ENCODE measurements at regions not wholly inside any gene's neighbourhood (a gene's known extent, or its start where the extent isn't known, plus 50 kb on each side); places are given as distances from the start of the nearest gene placed in this dataset.

- DNase-seq (ENCODE audit: low spot score in 2 of 2) = no peak
- intact Hi-C loops (cut with DNase I; ENCODE audit: low total_unique reads) = no loop called here
- WGBS, 2 donors = 72 to 75% methylated on average over 3 of the region's 3 CpGs
- no peak for TF ChIP-seq POLR2A (IDR thresholded peaks at IDR 0.05)
- TF ChIP-seq, protein P1, sequence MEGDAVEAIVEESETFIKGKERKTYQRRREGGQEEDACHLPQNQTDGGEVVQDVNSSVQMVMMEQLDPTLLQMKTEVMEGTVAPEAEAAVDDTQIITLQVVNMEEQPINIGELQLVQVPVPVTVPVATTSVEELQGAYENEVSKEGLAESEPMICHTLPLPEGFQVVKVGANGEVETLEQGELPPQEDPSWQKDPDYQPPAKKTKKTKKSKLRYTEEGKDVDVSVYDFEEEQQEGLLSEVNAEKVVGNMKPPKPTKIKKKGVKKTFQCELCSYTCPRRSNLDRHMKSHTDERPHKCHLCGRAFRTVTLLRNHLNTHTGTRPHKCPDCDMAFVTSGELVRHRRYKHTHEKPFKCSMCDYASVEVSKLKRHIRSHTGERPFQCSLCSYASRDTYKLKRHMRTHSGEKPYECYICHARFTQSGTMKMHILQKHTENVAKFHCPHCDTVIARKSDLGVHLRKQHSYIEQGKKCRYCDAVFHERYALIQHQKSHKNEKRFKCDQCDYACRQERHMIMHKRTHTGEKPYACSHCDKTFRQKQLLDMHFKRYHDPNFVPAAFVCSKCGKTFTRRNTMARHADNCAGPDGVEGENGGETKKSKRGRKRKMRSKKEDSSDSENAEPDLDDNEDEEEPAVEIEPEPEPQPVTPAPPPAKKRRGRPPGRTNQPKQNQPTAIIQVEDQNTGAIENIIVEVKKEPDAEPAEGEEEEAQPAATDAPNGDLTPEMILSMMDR (IDR thresholded peaks at IDR 0.05) = no peak
- H3K4me3 ChIP-seq (ENCODE audit: low read depth, poor library complexity, severe bottlenecking) = no peak overlapping the region
Measured at GRCh38 chr14:71773898-71774481, 158.2 kb upstream of the RGS6 start.

- TF ChIP-seq, protein P1 (IDR thresholded peaks at IDR 0.05) = no peak
- TF ChIP-seq POLR2A (IDR thresholded peaks at IDR 0.05) = no peak
- intact Hi-C loops (cut with DNase I; ENCODE audit: low total_unique reads) = no loop called here
- DNase-seq (ENCODE audit: low spot score in 2 of 2) = no peak
Measured at GRCh38 chr14:71776471-71777360, 155.5 kb upstream of the RGS6 start.

DNA sequence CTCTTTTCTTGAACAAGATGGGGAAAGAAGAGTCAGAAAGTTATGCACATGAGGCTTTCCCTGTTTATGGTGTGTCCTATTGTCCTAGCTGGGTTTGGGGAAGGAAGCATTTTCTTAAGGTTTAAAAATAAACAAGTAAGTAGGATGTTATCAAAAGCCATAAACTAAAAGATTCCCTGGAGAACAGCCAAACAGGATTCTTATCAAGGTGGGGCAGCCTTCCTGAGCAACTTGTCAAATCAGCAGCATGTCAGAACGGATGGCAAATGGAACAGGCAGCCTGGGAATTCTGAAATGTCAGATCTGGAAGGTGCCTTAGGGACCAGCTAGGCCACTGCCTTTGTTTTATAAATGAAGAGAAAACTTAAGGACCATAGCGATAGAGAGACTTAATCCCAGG, 152.2 kb upstream of the RGS6 start:
- intact Hi-C loops (cut with DNase I; ENCODE audit: low total_unique reads) = no loop called here
- TF ChIP-seq, protein P1 (IDR thresholded peaks at IDR 0.05) = no peak
- TF ChIP-seq POLR2A (IDR thresholded peaks at IDR 0.05) = no peak
- no peak overlapping the region for H3K4me3 ChIP-seq (ENCODE audit: low read depth, poor library complexity, severe bottlenecking)
- 43% methylated on average over 2 of the region's 2 CpGs for WGBS, 2 donors
- DNase-seq (ENCODE audit: low spot score in 2 of 2) = no peak

More at GRCh38 chr14:71776471-71777360, 155.5 kb upstream of the RGS6 start:
- no peak overlapping the region for H3K4me3 ChIP-seq (ENCODE audit: low read depth, poor library complexity, severe bottlenecking)
- 70 to 72% methylated on average over 10 of the region's 10 CpGs for WGBS, 2 donors

DNA sequence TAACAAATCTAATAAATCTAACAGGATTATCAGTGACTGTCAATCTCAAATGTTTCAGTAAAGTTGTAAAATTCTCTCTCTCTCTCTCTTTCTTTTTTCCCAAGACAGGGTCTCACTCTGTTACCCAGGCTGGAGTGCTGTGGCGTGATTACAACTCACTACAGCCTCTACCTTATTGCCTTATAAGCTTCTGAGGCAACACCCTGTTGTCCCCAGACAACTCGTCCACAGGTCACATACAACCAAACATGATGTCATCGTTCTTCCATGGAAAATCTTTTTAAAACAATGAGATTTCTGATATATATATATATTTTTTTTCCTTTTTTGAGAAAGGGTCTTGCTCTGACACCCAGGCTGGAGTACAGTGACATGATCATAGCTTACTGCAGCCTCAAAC, 151.4 kb upstream of the RGS6 start:
- no peak overlapping the region for H3K4me3 ChIP-seq (ENCODE audit: low read depth, poor library complexity, severe bottlenecking)
- DNase-seq (ENCODE audit: low spot score in 2 of 2) = no peak
- intact Hi-C loops (cut with DNase I; ENCODE audit: low total_unique reads) = no loop called here
- TF ChIP-seq, protein P1 (IDR thresholded peaks at IDR 0.05) = no peak
- no peak for TF ChIP-seq POLR2A (IDR thresholded peaks at IDR 0.05)
- WGBS, 2 donors = 80 to 83% methylated on average over 3 of the region's 3 CpGs

GRCh38 chr14:71783088-71783487, 149.1 kb upstream of the RGS6 start:
- no peak overlapping the region for H3K4me3 ChIP-seq (ENCODE audit: low read depth, poor library complexity, severe bottlenecking)
- TF ChIP-seq POLR2A (IDR thresholded peaks at IDR 0.05) = no peak
- TF ChIP-seq, protein P1 (IDR thresholded peaks at IDR 0.05) = no peak
- DNase-seq (ENCODE audit: low spot score in 2 of 2) = no peak
- 65% methylated on average over 4 of the region's 4 CpGs for WGBS, 2 donors
- intact Hi-C loops (cut with DNase I; ENCODE audit: low total_unique reads) = no loop called here

Measured in lower leg skin (tissue), 4 donors.